ENCODE measurements at regions not wholly inside any gene's neighbourhood (a gene's known extent, or its start where the extent isn't known, plus 50 kb on each side); places are given as distances from the start of the nearest gene placed in this dataset.

DNA sequence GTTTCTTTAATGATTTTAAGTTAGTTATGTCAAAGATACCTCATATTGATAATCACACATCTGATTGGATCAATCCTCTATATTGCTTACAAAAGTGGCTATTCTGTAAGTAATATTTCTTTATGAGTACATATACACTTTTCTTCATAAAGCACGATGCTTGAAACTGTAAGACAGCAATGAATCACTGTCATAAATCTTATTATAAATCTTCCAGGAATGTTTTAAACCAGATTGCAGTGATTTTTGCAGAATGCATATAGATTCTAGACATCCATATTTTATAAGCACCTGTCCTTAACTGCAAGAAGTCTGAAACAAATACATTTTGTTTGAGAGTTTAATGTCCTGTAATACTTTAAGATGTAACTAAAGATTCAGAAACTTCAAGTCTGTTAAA is 367.0 kb upstream of the FANCL start:
- TF ChIP-seq, protein P1, sequence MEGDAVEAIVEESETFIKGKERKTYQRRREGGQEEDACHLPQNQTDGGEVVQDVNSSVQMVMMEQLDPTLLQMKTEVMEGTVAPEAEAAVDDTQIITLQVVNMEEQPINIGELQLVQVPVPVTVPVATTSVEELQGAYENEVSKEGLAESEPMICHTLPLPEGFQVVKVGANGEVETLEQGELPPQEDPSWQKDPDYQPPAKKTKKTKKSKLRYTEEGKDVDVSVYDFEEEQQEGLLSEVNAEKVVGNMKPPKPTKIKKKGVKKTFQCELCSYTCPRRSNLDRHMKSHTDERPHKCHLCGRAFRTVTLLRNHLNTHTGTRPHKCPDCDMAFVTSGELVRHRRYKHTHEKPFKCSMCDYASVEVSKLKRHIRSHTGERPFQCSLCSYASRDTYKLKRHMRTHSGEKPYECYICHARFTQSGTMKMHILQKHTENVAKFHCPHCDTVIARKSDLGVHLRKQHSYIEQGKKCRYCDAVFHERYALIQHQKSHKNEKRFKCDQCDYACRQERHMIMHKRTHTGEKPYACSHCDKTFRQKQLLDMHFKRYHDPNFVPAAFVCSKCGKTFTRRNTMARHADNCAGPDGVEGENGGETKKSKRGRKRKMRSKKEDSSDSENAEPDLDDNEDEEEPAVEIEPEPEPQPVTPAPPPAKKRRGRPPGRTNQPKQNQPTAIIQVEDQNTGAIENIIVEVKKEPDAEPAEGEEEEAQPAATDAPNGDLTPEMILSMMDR (IDR thresholded peaks at IDR 0.05) = no peak
- no peak for TF ChIP-seq POLR2A (IDR thresholded peaks at IDR 0.05)
